Omental fat pad (tissue), 3 donors: ENCODE measurements at regions not wholly inside any gene's neighbourhood (a gene's known extent, or its start where the extent isn't known, plus 50 kb on each side); places are given as distances from the start of the nearest gene placed in this dataset.

Experiments used
- ATAC-seq: fragments of 150-250 bp; one replicate; pipeline ENCODE4 v1.9.1; 2016; ENCODE audit warnings: mild to moderate bottlenecking, moderate library complexity; ENCODE audit not compliant: low FRiP score
- DNase-seq: peaks from one replicate; pipeline ENCODE4 v3.0.0-alpha.2; 2019; ENCODE audit warnings: low spot score
- TF ChIP-seq, protein P1 (sequence below), 3 donors: fragments of 450-650 bp; IDR thresholded peaks; one replicate each; pipeline ENCODE4 v1.5.1; 2016 to 2017; ENCODE audit warnings: antibody characterized with exemption in 3 of 3, mild to moderate bottlenecking in 3 of 3, moderate library complexity in 2 of 3

DNA sequence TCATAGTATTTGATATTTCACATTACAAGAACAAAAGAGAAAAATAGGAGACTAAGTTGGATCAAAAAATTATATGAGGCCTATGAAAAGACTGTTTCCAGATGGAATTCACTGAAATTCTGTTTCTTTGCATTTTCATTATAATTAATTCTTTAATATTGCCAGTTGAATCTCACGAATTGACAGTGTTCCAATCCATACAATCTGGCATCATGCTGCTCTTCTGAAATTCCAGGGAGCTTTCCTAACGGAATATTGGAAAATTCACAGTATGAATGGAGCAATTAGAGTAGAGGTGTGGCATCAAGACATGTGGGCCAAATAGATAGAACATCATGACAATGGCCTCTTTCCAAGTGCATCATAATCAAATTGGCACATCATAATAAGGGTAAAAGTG is 1178.9 kb upstream of the WWC1 start:
- DNase-seq (no peak), ATAC-seq (no peak)
- TF ChIP-seq, protein P1, sequence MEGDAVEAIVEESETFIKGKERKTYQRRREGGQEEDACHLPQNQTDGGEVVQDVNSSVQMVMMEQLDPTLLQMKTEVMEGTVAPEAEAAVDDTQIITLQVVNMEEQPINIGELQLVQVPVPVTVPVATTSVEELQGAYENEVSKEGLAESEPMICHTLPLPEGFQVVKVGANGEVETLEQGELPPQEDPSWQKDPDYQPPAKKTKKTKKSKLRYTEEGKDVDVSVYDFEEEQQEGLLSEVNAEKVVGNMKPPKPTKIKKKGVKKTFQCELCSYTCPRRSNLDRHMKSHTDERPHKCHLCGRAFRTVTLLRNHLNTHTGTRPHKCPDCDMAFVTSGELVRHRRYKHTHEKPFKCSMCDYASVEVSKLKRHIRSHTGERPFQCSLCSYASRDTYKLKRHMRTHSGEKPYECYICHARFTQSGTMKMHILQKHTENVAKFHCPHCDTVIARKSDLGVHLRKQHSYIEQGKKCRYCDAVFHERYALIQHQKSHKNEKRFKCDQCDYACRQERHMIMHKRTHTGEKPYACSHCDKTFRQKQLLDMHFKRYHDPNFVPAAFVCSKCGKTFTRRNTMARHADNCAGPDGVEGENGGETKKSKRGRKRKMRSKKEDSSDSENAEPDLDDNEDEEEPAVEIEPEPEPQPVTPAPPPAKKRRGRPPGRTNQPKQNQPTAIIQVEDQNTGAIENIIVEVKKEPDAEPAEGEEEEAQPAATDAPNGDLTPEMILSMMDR (IDR thresholded peaks at IDR 0.05): no peak

DNA sequence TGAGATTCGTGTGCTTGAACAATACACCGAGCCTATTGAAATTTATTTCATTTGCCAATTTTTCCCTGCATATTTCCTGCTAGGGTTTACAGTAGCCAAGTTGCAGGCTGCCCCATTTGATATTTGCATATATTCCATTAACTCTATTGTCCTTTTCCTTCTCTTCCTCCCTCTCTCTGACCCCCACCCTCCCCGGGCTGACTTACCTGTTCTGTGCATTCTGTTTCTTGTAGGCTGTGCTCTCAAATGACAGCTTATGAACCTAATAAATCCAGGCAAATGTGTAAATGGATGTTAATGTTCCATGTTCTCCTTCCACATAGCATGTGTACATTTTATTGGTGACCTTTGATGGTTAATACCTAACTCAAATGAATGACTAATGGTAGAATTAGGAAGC is 1169.2 kb upstream of the WWC1 start:
- TF ChIP-seq, protein P1 (IDR thresholded peaks at IDR 0.05): no peak
- no peak for ATAC-seq

DNA sequence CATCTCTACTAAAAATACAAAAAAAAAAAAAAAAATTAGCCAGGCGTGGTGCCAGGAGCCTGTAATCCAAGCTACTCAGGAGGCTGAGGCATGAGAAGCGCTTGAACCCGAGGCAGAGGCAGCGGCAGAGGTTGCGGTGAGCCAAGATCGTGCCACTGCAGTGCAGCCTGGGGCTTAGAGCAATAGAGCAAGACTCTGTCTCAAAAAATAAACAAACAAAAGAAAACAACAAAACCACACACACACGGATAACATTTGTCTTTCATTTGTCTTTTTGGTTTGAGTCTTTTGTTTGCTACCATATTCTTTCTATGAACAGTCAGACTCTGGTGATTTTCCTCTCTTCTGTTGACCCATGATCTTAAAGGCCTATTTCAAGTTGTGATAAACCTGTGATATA is 1168.3 kb upstream of the WWC1 start:
- DNase-seq (no peak), ATAC-seq (no peak)
- TF ChIP-seq, protein P1 (IDR thresholded peaks at IDR 0.05): no peak

More for the DNA sequence above, 1169.2 kb upstream of the WWC1 start:
- DNase-seq: no peak

- no peak for DNase-seq
- TF ChIP-seq, protein P1 (IDR thresholded peaks at IDR 0.05): no peak
- ATAC-seq: no peak
These were observed 1162.9 kb upstream of the WWC1 start for GRCh38 chr5:167128581-167128980.

DNA sequence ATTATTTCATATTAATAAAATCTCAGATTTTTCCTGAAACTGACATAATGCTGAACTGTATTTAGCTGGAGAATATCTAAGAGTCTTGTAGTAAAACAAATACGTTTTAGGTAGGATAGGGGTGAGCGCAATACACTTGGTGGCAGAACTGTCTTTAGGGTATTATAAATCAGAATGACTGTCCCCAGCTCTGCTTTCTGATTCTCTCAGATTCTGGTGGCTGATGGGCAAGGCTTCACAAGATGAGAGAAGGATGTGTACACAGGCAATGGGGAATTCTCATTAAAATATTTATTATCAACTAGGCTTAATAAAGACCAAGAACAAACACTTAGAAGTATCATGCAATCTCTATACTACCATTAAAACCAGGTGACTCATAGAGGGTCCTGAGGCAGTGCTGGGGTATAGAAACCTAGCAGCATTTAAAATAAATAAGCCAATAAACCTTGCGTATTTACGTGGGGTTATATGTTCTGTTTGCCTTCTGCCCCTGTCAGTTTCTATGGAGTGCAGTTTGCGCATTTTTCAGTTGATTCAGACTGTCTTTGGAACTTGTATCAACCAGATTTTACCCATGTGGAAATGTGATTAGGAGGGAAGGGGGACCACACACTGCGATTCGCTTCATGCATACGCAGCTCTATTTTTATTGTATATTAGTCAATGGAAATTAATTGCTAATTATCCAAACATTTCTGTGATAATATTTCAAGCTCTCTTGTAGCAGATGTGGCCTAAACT is 1150.7 kb upstream of the WWC1 start:
- DNase-seq (no peak), ATAC-seq (no peak)
- TF ChIP-seq, protein P1 (IDR thresholded peaks at IDR 0.05): no peak

GRCh38 chr5:167143716-167144115 is 1147.7 kb upstream of the WWC1 start:
- ATAC-seq (no peak), DNase-seq (no peak)
- TF ChIP-seq, protein P1 (IDR thresholded peaks at IDR 0.05): no peak

GRCh38 chr5:167145841-167146240 is 1145.6 kb upstream of the WWC1 start:
- no peak for DNase-seq
- no peak for ATAC-seq
- TF ChIP-seq, protein P1 (IDR thresholded peaks at IDR 0.05): no peak
